Loucy (cell line): ENCODE measurements at regions not wholly inside any gene's neighbourhood (a gene's known extent, or its start where the extent isn't known, plus 50 kb on each side); places are given as distances from the start of the nearest gene placed in this dataset.

Experiments used
- CTCF ChIP-seq: fragments of 200-600 bp; sonication (generic); conservative IDR thresholded peaks from 2 replicates; pipeline ENCODE4 v1.5.1; 2014; ENCODE audit warnings: mild to moderate bottlenecking, antibody characterized with exemption, low read length
- EZH2phosphoT487 ChIP-seq: fragments of 200-600 bp; IDR thresholded peaks from 2 replicates; pipeline ENCODE4 v1.6.1; 2018; ENCODE audit warnings: antibody characterized with exemption, mild to moderate bottlenecking, moderate library complexity, borderline replicate concordance

- TF ChIP-seq CTCF (no peak), EZH2phosphoT487 (no peak)
Measured at GRCh38 chr20:43821795-43822194, 92.9 kb upstream of the TOX2 start.
